ENCODE measurements at regions not wholly inside any gene's neighbourhood (a gene's known extent, or its start where the extent isn't known, plus 50 kb on each side); places are given as distances from the start of the nearest gene placed in this dataset.
A peak's percentile ranks its signal among the peaks of the same experiment; 100 is the strongest.

GRCh38 chr6:30006170-30007131 lies 54.6 kb upstream of the POLR1H start:
- Histone ChIP-seq H3K4me2 (ENCODE audit: low read length) (peak overlapping the region; percentile 9), H2AFZ (ENCODE audit: insufficient read depth, low read length, poor library complexity) (no peak overlapping the region), H3K18ac (ENCODE audit: low read length) (no peak overlapping the region), H3K79me2 (ENCODE audit: control insufficient read depth, insufficient read depth, low read length, poor library complexity) (no peaks in the 10 kb centered on the region), H4K8ac (ENCODE audit: low read depth, low read length) (no peak overlapping the region), H2BK5ac (ENCODE audit: low read depth, low read length, poor library complexity) (no peak overlapping the region), H2BK12ac (ENCODE audit: low read length) (no peak overlapping the region), H3K23ac (ENCODE audit: low read length) (no peak overlapping the region), H4K12ac (ENCODE audit: low read depth, low read length) (no peak overlapping the region), H3K9me3 (ENCODE audit: insufficient read depth, low read depth, low read length) (peaks cover 3% of the 10 kb centered on the region), H3K27ac (ENCODE audit: low read depth, low read length) (no peak overlapping the region), H3K9ac (ENCODE audit: low read length) (no peak overlapping the region), H2AK5ac (ENCODE audit: low read length) (no peak overlapping the region), H4K91ac (ENCODE audit: low read depth, low read length) (no peak overlapping the region), H3K79me1 (ENCODE audit: low read length) (no peaks in the 10 kb centered on the region), H3K36me3 (ENCODE audit: control insufficient read depth in 1 of 2, insufficient read depth in 2 of 2, low read length in 2 of 2) (no peaks in the 10 kb centered on the region), H3K4me1 (ENCODE audit: control insufficient read depth in 1 of 2, insufficient read depth in 2 of 2, low read length in 2 of 2) (peaks cover 7 to 11% of the 10 kb centered on the region in 2 experiments), H3K27me3 (ENCODE audit: insufficient read depth, low read length) (peaks cover 31% of the 10 kb centered on the region), H2BK120ac (ENCODE audit: insufficient read depth, low read length, poor library complexity) (no peak overlapping the region), H3K4me3 (ENCODE audit: low read depth, low read length) (no peak overlapping the region), H3K4ac (ENCODE audit: low read depth, low read length) (no peak overlapping the region), H3K14ac (ENCODE audit: low read length) (no peak overlapping the region)
- no CpG with 5 or more reads among the region's 74 CpGs for WGBS (ENCODE audit: extremely low coverage, insufficient coverage, insufficient read length)
- DNase-seq, result peak; percentile 34 to 45

- Histone ChIP-seq H2BK12ac (ENCODE audit: low read length) (no peak overlapping the region), H2BK120ac (ENCODE audit: insufficient read depth, low read length, poor library complexity) (no peak overlapping the region), H3K4me3 (ENCODE audit: low read depth, low read length) (no peak overlapping the region), H3K9ac (ENCODE audit: low read length) (no peak overlapping the region), H4K12ac (ENCODE audit: low read depth, low read length) (no peak overlapping the region), H3K79me2 (ENCODE audit: control insufficient read depth, insufficient read depth, low read length, poor library complexity) (no peaks in the 10 kb centered on the region), H3K27ac (ENCODE audit: low read depth, low read length) (no peak overlapping the region), H3K4me1 (ENCODE audit: control insufficient read depth in 1 of 2, insufficient read depth in 2 of 2, low read length in 2 of 2) (peaks cover 7 to 11% of the 10 kb centered on the region in 2 experiments), H3K14ac (ENCODE audit: low read length) (no peak overlapping the region), H3K23ac (ENCODE audit: low read length) (no peak overlapping the region), H3K27me3 (ENCODE audit: insufficient read depth, low read length) (peaks cover 31% of the 10 kb centered on the region), H4K8ac (ENCODE audit: low read depth, low read length) (no peak overlapping the region), H2BK5ac (ENCODE audit: low read depth, low read length, poor library complexity) (no peak overlapping the region), H3K36me3 (ENCODE audit: control insufficient read depth in 1 of 2, insufficient read depth in 2 of 2, low read length in 2 of 2) (no peaks in the 10 kb centered on the region), H4K91ac (ENCODE audit: low read depth, low read length) (no peak overlapping the region), H3K9me3 (ENCODE audit: insufficient read depth, low read depth, low read length) (peaks cover 3% of the 10 kb centered on the region), H3K4me2 (ENCODE audit: low read length) (peak overlapping the region; percentile 9), H3K79me1 (ENCODE audit: low read length) (no peaks in the 10 kb centered on the region), H3K18ac (ENCODE audit: low read length) (no peak overlapping the region), H2AFZ (ENCODE audit: insufficient read depth, low read length, poor library complexity) (no peak overlapping the region), H3K4ac (ENCODE audit: low read depth, low read length) (no peak overlapping the region), H2AK5ac (ENCODE audit: low read length) (no peak overlapping the region)
- DNase-seq, result peak; percentile 47 to 51
- no CpG with 5 or more reads among the region's 42 CpGs for WGBS (ENCODE audit: extremely low coverage, insufficient coverage, insufficient read length)
Measured at GRCh38 chr6:30007132-30007764, 53.8 kb upstream of the POLR1H start.

GRCh38 chr6:30009113-30009512 lies 52.0 kb upstream of the POLR1H start:
- no CpG with 5 or more reads among the region's 3 CpGs for WGBS (ENCODE audit: extremely low coverage, insufficient coverage, insufficient read length)
- Histone ChIP-seq H2AFZ (ENCODE audit: insufficient read depth, low read length, poor library complexity) (no peak overlapping the region), H3K9ac (ENCODE audit: low read length) (no peak overlapping the region), H3K9me3 (ENCODE audit: insufficient read depth, low read depth, low read length) (peaks cover 3% of the 10 kb centered on the region), H4K91ac (ENCODE audit: low read depth, low read length) (no peak overlapping the region), H3K36me3 (ENCODE audit: control insufficient read depth in 1 of 2, insufficient read depth in 2 of 2, low read length in 2 of 2) (no peaks in the 10 kb centered on the region), H2BK120ac (ENCODE audit: insufficient read depth, low read length, poor library complexity) (no peak overlapping the region), H3K4me1 (ENCODE audit: control insufficient read depth in 1 of 2, insufficient read depth in 2 of 2, low read length in 2 of 2) (peaks cover 7 to 11% of the 10 kb centered on the region in 2 experiments), H3K27ac (ENCODE audit: low read depth, low read length) (no peak overlapping the region), H3K4me2 (ENCODE audit: low read length) (no peak overlapping the region), H4K12ac (ENCODE audit: low read depth, low read length) (no peak overlapping the region), H3K4ac (ENCODE audit: low read depth, low read length) (no peak overlapping the region), H4K8ac (ENCODE audit: low read depth, low read length) (no peak overlapping the region), H2BK12ac (ENCODE audit: low read length) (no peak overlapping the region), H3K14ac (ENCODE audit: low read length) (no peak overlapping the region), H3K23ac (ENCODE audit: low read length) (no peak overlapping the region), H3K79me2 (ENCODE audit: control insufficient read depth, insufficient read depth, low read length, poor library complexity) (no peaks in the 10 kb centered on the region), H3K27me3 (ENCODE audit: insufficient read depth, low read length) (peaks cover 31% of the 10 kb centered on the region), H3K4me3 (ENCODE audit: low read depth, low read length) (no peak overlapping the region), H2AK5ac (ENCODE audit: low read length) (no peak overlapping the region), H2BK5ac (ENCODE audit: low read depth, low read length, poor library complexity) (no peak overlapping the region), H3K18ac (ENCODE audit: low read length) (no peak overlapping the region), H3K79me1 (ENCODE audit: low read length) (no peaks in the 10 kb centered on the region)
- DNase-seq, result no peak
